ENCODE measurements at regions not wholly inside any gene's neighbourhood (a gene's known extent, or its start where the extent isn't known, plus 50 kb on each side); places are given as distances from the start of the nearest gene placed in this dataset.

- TF ChIP-seq, protein P1, sequence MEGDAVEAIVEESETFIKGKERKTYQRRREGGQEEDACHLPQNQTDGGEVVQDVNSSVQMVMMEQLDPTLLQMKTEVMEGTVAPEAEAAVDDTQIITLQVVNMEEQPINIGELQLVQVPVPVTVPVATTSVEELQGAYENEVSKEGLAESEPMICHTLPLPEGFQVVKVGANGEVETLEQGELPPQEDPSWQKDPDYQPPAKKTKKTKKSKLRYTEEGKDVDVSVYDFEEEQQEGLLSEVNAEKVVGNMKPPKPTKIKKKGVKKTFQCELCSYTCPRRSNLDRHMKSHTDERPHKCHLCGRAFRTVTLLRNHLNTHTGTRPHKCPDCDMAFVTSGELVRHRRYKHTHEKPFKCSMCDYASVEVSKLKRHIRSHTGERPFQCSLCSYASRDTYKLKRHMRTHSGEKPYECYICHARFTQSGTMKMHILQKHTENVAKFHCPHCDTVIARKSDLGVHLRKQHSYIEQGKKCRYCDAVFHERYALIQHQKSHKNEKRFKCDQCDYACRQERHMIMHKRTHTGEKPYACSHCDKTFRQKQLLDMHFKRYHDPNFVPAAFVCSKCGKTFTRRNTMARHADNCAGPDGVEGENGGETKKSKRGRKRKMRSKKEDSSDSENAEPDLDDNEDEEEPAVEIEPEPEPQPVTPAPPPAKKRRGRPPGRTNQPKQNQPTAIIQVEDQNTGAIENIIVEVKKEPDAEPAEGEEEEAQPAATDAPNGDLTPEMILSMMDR (IDR thresholded peaks at IDR 0.05), result no peak
- TF ChIP-seq POLR2AphosphoS5 (IDR thresholded peaks at IDR 0.05; ENCODE audit: insufficient read depth in 1 of 2, low read depth in 1 of 2) (no peak), POLR2A (IDR thresholded peaks at IDR 0.05) (no peak)
Measured at GRCh38 chr12:92012691-92013090, 133.0 kb downstream of the BTG1 start.
